Ovary (tissue), 3 donors: ENCODE measurements at regions not wholly inside any gene's neighbourhood (a gene's known extent, or its start where the extent isn't known, plus 50 kb on each side); places are given as distances from the start of the nearest gene placed in this dataset.

Experiments
- CTCF ChIP-seq, 3 donors: fragments of 450-650 bp in 2 of 3; fragments of 200-600 bp in 1 of 3; IDR thresholded peaks; one replicate each; pipeline versions ENCODE4 v1.5.1 to v1.8.0; 2016 to 2022; ENCODE audit warnings: antibody characterized with exemption in 3 of 3, mild to moderate bottlenecking in 1 of 3
- EP300 ChIP-seq: sonication (generic); formaldehyde crosslinking; IDR thresholded peaks from one replicate; pipeline ENCODE4 v1.6.1; 2017; ENCODE audit warnings: antibody characterized with exemption
- donor health status: DM: no; HTN: no; CAD: no.

GRCh38 chr3:193187070-193187722, 53.8 kb upstream of the PLAAT1 start:
- no peak for TF ChIP-seq CTCF (IDR thresholded peaks at IDR 0.05)
- no peak for TF ChIP-seq EP300
